Endothelial cell of umbilical vein (primary cell): ENCODE measurements at regions not wholly inside any gene's neighbourhood (a gene's known extent, or its start where the extent isn't known, plus 50 kb on each side); places are given as distances from the start of the nearest gene placed in this dataset.

ENCODE experiments used
- BruUV-seq: library from RNA; stranded (reverse); fragments of 400-500 nt; replicated peaks from 2 replicates; lab custom pipeline; 2021; lab: Mats Ljungman, UMichigan
- CTCF ChIA-PET: fragments of 300-600, 350-600 bp; sonication (Branson Sonifier 250); formaldehyde crosslinking; loops from one replicate; lab custom pipeline; 2021; ENCODE audit warnings: antibody characterized with exemption, inconsistent platforms; lab: Charles Lee
- POLR2A ChIA-PET: fragments of 300-600, 350-600 bp; sonication (Branson Sonifier 250); formaldehyde crosslinking; loops from one replicate; lab custom pipeline; 2021; ENCODE audit warnings: antibody characterized with exemption, inconsistent platforms; lab: Charles Lee
- DNase-seq: peaks from one replicate; pipeline ENCODE4 v3.0.0-alpha.2; 2011; ENCODE audit warnings: low read depth, low spot score
- FAIRE-seq: peaks from 2 replicates; lab custom pipeline; 2011; peaks lifted over from hg19 to GRCh38; lab: Jason Lieb, UNC
- H2AFZ ChIP-seq: 2 replicates; pipeline ENCODE4 v1.6.0; 2012; ENCODE audit warnings: low read depth, low read length, control low read depth, inconsistent platforms
- H3K27ac ChIP-seq: 2 replicates; pipeline ENCODE4 v1.5.1; 2011; ENCODE audit warnings: low read depth, mild to moderate bottlenecking, control low read depth, low read length, moderate library complexity; ENCODE audit not compliant: insufficient read depth
- H3K27me3 ChIP-seq, 2 experiments: 2 replicates each; pipeline versions ENCODE4 v1.6.0 to v1.6.1; 2011; ENCODE audit warnings: low read length in 2 of 2, mixed read lengths in 1 of 2; ENCODE audit not compliant: control insufficient read depth in 2 of 2, insufficient read depth in 2 of 2
- H3K36me3 ChIP-seq, 2 experiments: 2 replicates in 1 of 2; 3 replicates in 1 of 2; pipeline ENCODE4 v1.5.1; 2011; ENCODE audit warnings: low read length in 2 of 2, mild to moderate bottlenecking in 1 of 2, moderate library complexity in 1 of 2; ENCODE audit not compliant: control insufficient read depth in 2 of 2, insufficient read depth in 2 of 2; ENCODE audit errors: extremely low read depth in 1 of 2
- H3K4me1 ChIP-seq: 3 replicates; pipeline ENCODE4 v1.5.1; 2011; ENCODE audit warnings: mild to moderate bottlenecking, low read length; ENCODE audit not compliant: control insufficient read depth, insufficient read depth; ENCODE audit errors: extremely low read depth
- H3K4me2 ChIP-seq: 2 replicates; pipeline ENCODE4 v1.6.1; 2011; ENCODE audit warnings: low read length, control low read depth, mixed read lengths; ENCODE audit not compliant: insufficient read depth
- H3K4me3 ChIP-seq, 3 experiments: fragments of 200-600 bp in 1 of 3; sonication (generic), shearing (Covaris generic) in 1 of 3; replicated peaks in 1 of 3; 2 replicates each; pipeline ENCODE4 v1.5.1; 2011 to 2016; ENCODE audit warnings: control low read depth in 3 of 3, low read length in 3 of 3, mild to moderate bottlenecking in 2 of 3, inconsistent platforms in 1 of 3, low read depth in 1 of 3, moderate library complexity in 1 of 3; ENCODE audit not compliant: insufficient read depth in 1 of 3
- H3K79me2 ChIP-seq: 2 replicates; pipeline ENCODE4 v1.6.0; 2012; ENCODE audit warnings: low read length, inconsistent platforms; ENCODE audit not compliant: control insufficient read depth, insufficient read depth
- H3K9ac ChIP-seq: replicated peaks from 2 replicates; pipeline ENCODE3; 2011; ENCODE audit warnings: low read length, control low read depth; ENCODE audit not compliant: insufficient read depth; ENCODE audit errors: extremely low read depth
- H3K9me1 ChIP-seq: replicated peaks from 3 replicates; pipeline ENCODE4 v1.6.0; 2011; ENCODE audit warnings: mild to moderate bottlenecking, low read length; ENCODE audit not compliant: control insufficient read depth, insufficient read depth; ENCODE audit errors: extremely low read depth
- H3K9me3 ChIP-seq: replicated peaks from 2 replicates; pipeline ENCODE4 v1.5.1; 2012; ENCODE audit warnings: low read length, inconsistent platforms; ENCODE audit not compliant: control insufficient read depth, insufficient read depth
- H4K20me1 ChIP-seq: replicated peaks from 2 replicates; pipeline ENCODE3; 2011; ENCODE audit warnings: mild to moderate bottlenecking, low read length; ENCODE audit not compliant: control insufficient read depth, insufficient read depth; ENCODE audit errors: extremely low read depth
- CTCF ChIP-seq, 2 donors: IDR thresholded peaks; 1 replicate in 1 of 2; 2 replicates in 1 of 2; pipeline ENCODE4 v1.5.1; 2011; ENCODE audit warnings: low read length in 2 of 2, mild to moderate bottlenecking in 2 of 2, moderate library complexity in 2 of 2, control low read depth in 1 of 2, inconsistent platforms in 1 of 2, low read depth in 1 of 2; ENCODE audit not compliant: insufficient read depth in 1 of 2; ENCODE audit errors: extremely low read depth in 1 of 2
- EZH2 ChIP-seq: IDR thresholded peaks from 2 replicates; pipeline ENCODE4 v1.6.1; 2012; ENCODE audit warnings: borderline replicate concordance, low read depth, mild to moderate bottlenecking, moderate library complexity, low read length, inconsistent platforms; ENCODE audit not compliant: severe bottlenecking
- FOS ChIP-seq: IDR thresholded peaks from 2 replicates; pipeline ENCODE4 v1.6.1; 2011; ENCODE audit warnings: mild to moderate bottlenecking, low read length, moderate library complexity, borderline replicate concordance; ENCODE audit not compliant: insufficient read depth
- GATA2 ChIP-seq: IDR thresholded peaks from 2 replicates; pipeline ENCODE4 v1.7.0; 2011; ENCODE audit warnings: low read depth, mild to moderate bottlenecking, moderate library complexity, mixed read lengths, low read length; ENCODE audit not compliant: insufficient read length, insufficient read depth
- JUN ChIP-seq: IDR thresholded peaks from 2 replicates; pipeline ENCODE4 v1.6.1; 2011; ENCODE audit warnings: borderline replicate concordance, low read depth; ENCODE audit not compliant: insufficient read length, insufficient read depth
- MAX ChIP-seq: IDR thresholded peaks from 2 replicates; pipeline ENCODE4 v1.6.1; 2011; ENCODE audit not compliant: insufficient read depth, insufficient read length
- dilution Hi-C: fragments of 300-500 bp; cut with MboI; formaldehyde crosslinking; loops from one replicate; pipeline ENCODE4 v1.15.0; 2019; ENCODE audit warnings: low sequenced_read_pairs; ENCODE audit not compliant: extremely low pct_ligation_motif_present
- intact Hi-C: fragments of 100-400 bp; cut with micrococcal nuclease; formaldehyde crosslinking; loops from one replicate; pipeline ENCODE4 v1.10.0; 2022

GRCh38 chr2:16280081-16280480 is 339.7 kb downstream of the MYCN start:
- dilution Hi-C loops: no loop called here
- FAIRE-seq: no peak
- Histone ChIP-seq H3K27ac (no peak overlapping the region), H3K9me3 (no peaks in the 10 kb centered on the region), H3K4me2 (no peak overlapping the region), H3K27me3 (no peaks in the 10 kb centered on the region), H3K9me1 (no peaks in the 10 kb centered on the region), H3K4me3 (no peak overlapping the region), H4K20me1 (no peaks in the 10 kb centered on the region), H3K4me1 (no peaks in the 10 kb centered on the region), H3K9ac (no peak overlapping the region), H3K36me3 (no peaks in the 10 kb centered on the region), H2AFZ (no peak overlapping the region), H3K79me2 (no peaks in the 10 kb centered on the region)
- intact Hi-C loops: no loop called here
- ChIA-PET POLR2A (no interaction called here), CTCF (no interaction called here)
- TF ChIP-seq FOS: no peak
- TF ChIP-seq EZH2: no peak
- TF ChIP-seq CTCF (IDR thresholded peaks at IDR 0.05; ENCODE audit: extremely low read depth in 1 of 2, insufficient read depth in 1 of 2, low read depth in 1 of 2, low read length in 2 of 2): no peak
- TF ChIP-seq GATA2: no peak
- TF ChIP-seq MAX: no peak
- no peak for TF ChIP-seq JUN
- no TSS peak for BruUV-seq
- no peak for DNase-seq
